Pancreas (tissue), 10 donors: ENCODE measurements at regions not wholly inside any gene's neighbourhood (a gene's known extent, or its start where the extent isn't known, plus 50 kb on each side); places are given as distances from the start of the nearest gene placed in this dataset.

Source experiments
- ATAC-seq, 4 donors: fragments of 200-7000 bp; cut with Tn5 transposase; one replicate each; pipeline versions ENCODE4 v1.8.0 to v1.9.1; 2020; ENCODE audit warnings: mild to moderate bottlenecking in 4 of 4, moderate library complexity in 4 of 4
- DNase-seq, 6 donors: peaks; one replicate each; pipeline ENCODE4 v3.0.0-alpha.2; 2020
- FAIRE-seq: peaks from 2 replicates; lab custom pipeline; 2012; peaks lifted over from hg19 to GRCh38; lab: Jason Lieb, UNC
- H3K27ac ChIP-seq, 4 donors: fragments of 200-600 bp; sonication (generic); 1 replicate in 3 of 4; 2 replicates in 1 of 4; pipeline versions ENCODE4 v1.5.0 to v1.8.0; 2020
- H3K27me3 ChIP-seq, 4 donors: fragments of 200-600 bp; one replicate each; pipeline ENCODE4 v1.8.0; 2021
- H3K36me3 ChIP-seq, 3 donors: fragments of 200-600 bp; sonication (generic) in 1 of 3; one replicate each; pipeline versions ENCODE4 v1.5.0 to v1.8.0; 2020 to 2021
- H3K4me1 ChIP-seq, 3 donors: fragments of 200-600 bp; one replicate each; pipeline ENCODE4 v1.8.0; 2021
- H3K4me3 ChIP-seq, 4 donors: fragments of 200-600 bp; sonication (generic) in 2 of 4; one replicate each; pipeline versions ENCODE4 v1.5.0 to v1.8.0; 2020 to 2021
- H3K9me3 ChIP-seq, 4 donors: fragments of 200-600 bp; one replicate each; pipeline ENCODE4 v1.8.0; 2021
- CTCF ChIP-seq, 4 donors: fragments of 200-600 bp; sonication (generic) in 3 of 4; IDR thresholded peaks; one replicate each; pipeline versions ENCODE4 v1.5.0 to v1.8.0; 2021; ENCODE audit warnings: antibody characterized with exemption in 4 of 4
- WGBS, 2 donors: extraction: QIAGEN DNeasy Blood & Tissue Kit; methylation state at CpG; one replicate each; pipeline ENCODE4 v1.1.7; 2013; 5-methylcytosine and 5-hydroxymethylcytosine counted together
- intact Hi-C, 3 donors: fragments of 100-400 bp; cut with DNase I; formaldehyde crosslinking; loops; one replicate each; pipeline versions ENCODE4 v1.11.1 to v1.14.2; 2022
- donor health status: healthy with polysubstance abuse.
- donor health status: DM: no; HTN: no; CAD: no; lungs with moderate emphysema.
- donor health status: DM: no; HTN: no; CAD: no.
- donor health status: control.
- donor health status: control.
- donor health status: Bipolar disorder and iron deficiency.
- donor health status: DM: yes; HTN: yes; CAD: no.
- donor health status: DM: no; HTN: no; CAD: no.
- donor health status: DM: no; HTN: no; CAD: no.
- donor health status: DM: yes; HTN: yes; CAD: no.

GRCh38 chr12:61871485-61871810 is 388.8 kb upstream of the USP15 start:
- ATAC-seq (no peak), FAIRE-seq (no peak), DNase-seq (no peak)
- no peaks in the 10 kb centered on the region for H3K4me1 ChIP-seq
- H3K9me3 ChIP-seq, result no peaks in the 10 kb centered on the region
- no peaks in the 10 kb centered on the region for H3K36me3 ChIP-seq
- H3K4me3 ChIP-seq, result no peak overlapping the region
- intact Hi-C loops, result no loop called here
- no peak for TF ChIP-seq CTCF (IDR thresholded peaks at IDR 0.05)
- 73 to 82% methylated on average over 5 of the region's 5 CpGs for WGBS, 2 donors
- H3K27ac ChIP-seq, result no peak overlapping the region
- H3K27me3 ChIP-seq, result no peaks in the 10 kb centered on the region

GRCh38 chr12:61879229-61879628 is 381.0 kb upstream of the USP15 start:
- 90 to 94% methylated on average over 9 of the region's 9 CpGs for WGBS, 2 donors
- H3K27me3 ChIP-seq, result no peaks in the 10 kb centered on the region
- DNase-seq (peak in 1 of 6 donors; percentile 52), ATAC-seq (no peak), FAIRE-seq (no peak)
- intact Hi-C loops, result no loop called here
- H3K4me3 ChIP-seq, result no peak overlapping the region
- no peaks in the 10 kb centered on the region for H3K36me3 ChIP-seq
- TF ChIP-seq CTCF (IDR thresholded peaks at IDR 0.05), result no peak
- no peaks in the 10 kb centered on the region for H3K4me1 ChIP-seq
- no peak overlapping the region for H3K27ac ChIP-seq
- no peaks in the 10 kb centered on the region for H3K9me3 ChIP-seq

GRCh38 chr12:61880186-61880585 is 380.0 kb upstream of the USP15 start:
- H3K4me3 ChIP-seq, result no peak overlapping the region
- no peaks in the 10 kb centered on the region for H3K4me1 ChIP-seq
- 84 to 85% methylated on average over 7 of the region's 7 CpGs for WGBS, 2 donors
- FAIRE-seq (no peak), ATAC-seq (no peak), DNase-seq (peak in 1 of 6 donors; percentile 35)
- no peaks in the 10 kb centered on the region for H3K27me3 ChIP-seq
- no peaks in the 10 kb centered on the region for H3K9me3 ChIP-seq
- no peak for TF ChIP-seq CTCF (IDR thresholded peaks at IDR 0.05)
- intact Hi-C loops, result no loop called here
- no peaks in the 10 kb centered on the region for H3K36me3 ChIP-seq
- H3K27ac ChIP-seq, result no peak overlapping the region

GRCh38 chr12:61891632-61892031 is 368.6 kb upstream of the USP15 start:
- ATAC-seq, result no peak
- no peak for DNase-seq
- no peak for FAIRE-seq
- Histone ChIP-seq H3K4me1 (no peaks in the 10 kb centered on the region), H3K4me3 (no peak overlapping the region), H3K36me3 (no peaks in the 10 kb centered on the region), H3K27ac (no peak overlapping the region), H3K9me3 (no peaks in the 10 kb centered on the region), H3K27me3 (no peaks in the 10 kb centered on the region)
- no peak for TF ChIP-seq CTCF (IDR thresholded peaks at IDR 0.05)
- intact Hi-C loops, result no loop called here
- WGBS, 2 donors, result 57 to 64% methylated on average over 1 of the region's 1 CpG

GRCh38 chr12:61894168-61894567 is 366.0 kb upstream of the USP15 start:
- H3K9me3 ChIP-seq, result no peaks in the 10 kb centered on the region
- H3K4me3 ChIP-seq, result no peak overlapping the region
- H3K4me1 ChIP-seq, result no peaks in the 10 kb centered on the region
- H3K27ac ChIP-seq, result no peak overlapping the region
- intact Hi-C loops, result no loop called here
- H3K36me3 ChIP-seq, result no peaks in the 10 kb centered on the region
- DNase-seq (no peak), ATAC-seq (no peak), FAIRE-seq (no peak)
- no peaks in the 10 kb centered on the region for H3K27me3 ChIP-seq
- no peak for TF ChIP-seq CTCF (IDR thresholded peaks at IDR 0.05)
- WGBS, 2 donors, result 37 to 40% methylated on average over 1 of the region's 1 CpG
